EL (cell line): ENCODE measurements at regions not wholly inside any gene's neighbourhood (a gene's known extent, or its start where the extent isn't known, plus 50 kb on each side); places are given as distances from the start of the nearest gene placed in this dataset.
"Not testable (repeated sequence)": the region's sequence is repeated elsewhere in the genome, so short reads cannot be mapped to it uniquely, and the experiment has no call there.

ENCODE experiments used
- DNase-seq: peaks from one replicate; pipeline ENCODE4 v3.0.0-alpha.2; 2016

GRCh38 chr2:217622205-217623060 lies 380.4 kb downstream of the TNS1 start:
- DNase-seq = peak; percentile 65

GRCh38 chr2:217621391-217621801 lies 381.4 kb downstream of the TNS1 start:
- no peak for DNase-seq

GRCh38 chr2:217618744-217619143 lies 384.1 kb downstream of the TNS1 start:
- DNase-seq = no peak

- no peak for DNase-seq
Observed at GRCh38 chr2:217617616-217618022, 385.2 kb downstream of the TNS1 start.

- DNase-seq = peak; percentile 11
Observed at GRCh38 chr2:217616936-217617335, 385.9 kb downstream of the TNS1 start.

GRCh38 chr2:217615171-217615570 lies 387.6 kb downstream of the TNS1 start:
- DNase-seq = no peak

GRCh38 chr2:217614498-217614897 lies 388.3 kb downstream of the TNS1 start:
- no peak for DNase-seq

- no peak for DNase-seq
Observed at GRCh38 chr2:217614096-217614495, 388.7 kb downstream of the TNS1 start.

- DNase-seq = no peak
Observed at GRCh38 chr2:217612920-217613319, 389.9 kb downstream of the TNS1 start.

GRCh38 chr2:217612211-217612610 lies 390.6 kb downstream of the TNS1 start:
- DNase-seq = no peak

- no peak for DNase-seq
Observed at GRCh38 chr2:217611626-217612127, 391.1 kb downstream of the TNS1 start.

- no peak for DNase-seq
Observed at GRCh38 chr2:217611056-217611455, 391.7 kb downstream of the TNS1 start.

GRCh38 chr2:217610401-217610814 lies 392.4 kb downstream of the TNS1 start:
- no peak for DNase-seq

- DNase-seq = no peak
Observed at GRCh38 chr2:217609952-217610351, 392.8 kb downstream of the TNS1 start.

GRCh38 chr2:217606296-217606695 lies 396.5 kb downstream of the TNS1 start:
- DNase-seq = no peak

GRCh38 chr2:217604527-217605194 lies 398.1 kb downstream of the TNS1 start:
- DNase-seq = no peak

- DNase-seq = no peak
Observed at GRCh38 chr2:217601601-217602000, 401.2 kb downstream of the TNS1 start.

GRCh38 chr2:217599906-217600305 lies 402.9 kb downstream of the TNS1 start:
- no peak for DNase-seq

GRCh38 chr2:217597681-217598080 lies 405.1 kb downstream of the TNS1 start:
- DNase-seq = no peak

- DNase-seq = no peak
Observed at GRCh38 chr2:217597145-217597544, 405.6 kb downstream of the TNS1 start.

GRCh38 chr2:217593732-217594131 lies 409.1 kb downstream of the TNS1 start:
- no peak for DNase-seq

GRCh38 chr2:217588266-217588665 lies 414.5 kb downstream of the TNS1 start:
- DNase-seq = no peak

GRCh38 chr2:217585362-217585761 lies 417.4 kb downstream of the TNS1 start:
- DNase-seq = no peak

- DNase-seq = not testable (repeated sequence)
Observed at GRCh38 chr2:217580407-217580806, 422.4 kb downstream of the TNS1 start.
